HEK293 (cell line): ENCODE measurements at regions not wholly inside any gene's neighbourhood (a gene's known extent, or its start where the extent isn't known, plus 50 kb on each side); places are given as distances from the start of the nearest gene placed in this dataset.

Experiments
- KLF9 ChIP-seq: fragments of 450-650 bp; formaldehyde crosslinking; IDR thresholded peaks from 2 replicates; pipeline ENCODE4 v1.5.1; 2016; ENCODE audit warnings: missing biosample characterization, missing genetic modification characterization, low read depth
- REST ChIP-seq: fragments of 450-650 bp; formaldehyde crosslinking; IDR thresholded peaks from 2 replicates; pipeline ENCODE4 v1.5.1; 2016; ENCODE audit warnings: missing biosample characterization, missing genetic modification characterization
- TSHZ1 ChIP-seq: fragments of 450-650 bp; formaldehyde crosslinking; IDR thresholded peaks from 2 replicates; pipeline ENCODE4 v1.5.1; 2016; ENCODE audit warnings: missing biosample characterization, missing genetic modification characterization, borderline replicate concordance
- ZNF239 ChIP-seq: fragments of 450-650 bp; formaldehyde crosslinking; IDR thresholded peaks from 2 replicates; pipeline ENCODE4 v1.5.1; 2016; ENCODE audit warnings: missing biosample characterization, missing genetic modification characterization

- no peak for TF ChIP-seq TSHZ1 (tag by site-specific recombination)
- TF ChIP-seq REST (tag by site-specific recombination), result no peak
- TF ChIP-seq ZNF239, result no peak
- TF ChIP-seq KLF9 (tag by site-specific recombination), result no peak
These were observed 89.5 kb upstream of the TPM1 start for GRCh38 chr15:62953021-62953420.
